ES-I3 (cell line): ENCODE measurements at regions not wholly inside any gene's neighbourhood (a gene's known extent, or its start where the extent isn't known, plus 50 kb on each side); places are given as distances from the start of the nearest gene placed in this dataset.

Source experiments
- H3K36me3 ChIP-seq: 2 replicates; pipeline ENCODE4 v1.6.1; 2013; ENCODE audit warnings: mild to moderate bottlenecking, low read length, control low read depth, moderate library complexity; ENCODE audit not compliant: insufficient read depth
- H3K4me1 ChIP-seq: 2 replicates; pipeline ENCODE4 v1.6.1; 2013; ENCODE audit warnings: mild to moderate bottlenecking, control low read depth, low read length; ENCODE audit not compliant: insufficient read depth
- H3K9ac ChIP-seq: 2 replicates; pipeline ENCODE4 v1.6.1; 2013; ENCODE audit warnings: low read depth, mild to moderate bottlenecking, low read length, moderate library complexity
- H3K9me3 ChIP-seq: 2 replicates; pipeline ENCODE4 v1.6.1; 2013; ENCODE audit warnings: mild to moderate bottlenecking, low read length, moderate library complexity; ENCODE audit not compliant: control insufficient read depth, insufficient read depth

GRCh38 chr17:72284806-72285205, 164.0 kb downstream of the SOX9 start:
- no peaks in the 10 kb centered on the region for H3K4me1 ChIP-seq
- H3K36me3 ChIP-seq: no peaks in the 10 kb centered on the region
- H3K9me3 ChIP-seq: no peaks in the 10 kb centered on the region

GRCh38 chr17:72287586-72287985, 166.8 kb downstream of the SOX9 start:
- H3K4me1 ChIP-seq: peaks cover 5% of the 10 kb centered on the region; the same call in 1 of the 2 replicates
- H3K36me3 ChIP-seq: no peaks in the 10 kb centered on the region
- H3K9me3 ChIP-seq: no peaks in the 10 kb centered on the region
- no peak overlapping the region for H3K9ac ChIP-seq

More at GRCh38 chr17:72284806-72285205, 164.0 kb downstream of the SOX9 start:
- H3K9ac ChIP-seq: no peak overlapping the region

DNA sequence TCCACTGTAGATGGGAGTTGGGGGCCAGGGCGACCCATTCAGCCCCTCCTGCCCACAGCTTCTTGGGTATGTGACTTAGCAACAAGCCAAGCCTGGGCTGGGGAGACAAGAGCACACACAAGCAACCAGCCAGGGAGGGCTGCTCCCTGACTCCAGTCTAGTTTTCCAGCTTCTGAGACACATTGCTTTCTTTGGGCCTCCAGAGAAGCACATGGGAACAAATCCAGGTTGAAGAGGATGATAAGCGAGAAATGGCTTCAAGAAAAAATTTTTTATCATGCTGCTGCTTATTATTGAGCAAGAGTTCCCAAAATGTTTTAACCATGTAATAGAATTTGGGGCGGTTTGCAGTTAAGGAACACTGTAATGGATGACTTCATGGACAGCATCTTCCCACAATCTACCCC, 173.7 kb downstream of the SOX9 start:
- Histone ChIP-seq H3K4me1 (peaks cover 5% of the 10 kb centered on the region; the same call in 1 of the 2 replicates), H3K9ac (no peak overlapping the region), H3K36me3 (no peaks in the 10 kb centered on the region), H3K9me3 (no peaks in the 10 kb centered on the region)

GRCh38 chr17:72295916-72296315, 175.1 kb downstream of the SOX9 start:
- H3K9ac ChIP-seq: no peak overlapping the region

DNA sequence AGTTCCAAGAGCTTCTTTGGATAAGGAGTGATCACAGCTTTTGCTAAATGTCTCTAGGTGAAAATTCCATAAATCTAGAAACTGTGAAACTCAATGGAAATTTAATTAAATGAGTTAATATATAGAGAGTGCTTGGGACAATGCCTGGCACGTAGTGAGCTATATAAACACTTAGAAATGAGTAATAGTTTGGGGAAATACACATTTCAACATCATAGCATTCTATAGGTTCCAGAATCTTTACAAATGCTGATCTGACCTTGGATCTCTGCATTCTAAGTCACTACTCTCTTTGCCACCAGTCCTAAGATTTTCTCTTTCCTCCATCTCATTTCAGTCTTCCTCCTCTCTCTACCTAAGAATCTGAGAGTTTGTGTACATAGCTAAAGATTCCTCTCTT, 175.6 kb downstream of the SOX9 start:
- no peaks in the 10 kb centered on the region for H3K9me3 ChIP-seq
- H3K9ac ChIP-seq: no peak overlapping the region
- no peaks in the 10 kb centered on the region for H3K36me3 ChIP-seq
- no peaks in the 10 kb centered on the region for H3K4me1 ChIP-seq

More at GRCh38 chr17:72295916-72296315, 175.1 kb downstream of the SOX9 start:
- no peaks in the 10 kb centered on the region for H3K9me3 ChIP-seq
- no peaks in the 10 kb centered on the region for H3K36me3 ChIP-seq
- H3K4me1 ChIP-seq: no peaks in the 10 kb centered on the region

DNA sequence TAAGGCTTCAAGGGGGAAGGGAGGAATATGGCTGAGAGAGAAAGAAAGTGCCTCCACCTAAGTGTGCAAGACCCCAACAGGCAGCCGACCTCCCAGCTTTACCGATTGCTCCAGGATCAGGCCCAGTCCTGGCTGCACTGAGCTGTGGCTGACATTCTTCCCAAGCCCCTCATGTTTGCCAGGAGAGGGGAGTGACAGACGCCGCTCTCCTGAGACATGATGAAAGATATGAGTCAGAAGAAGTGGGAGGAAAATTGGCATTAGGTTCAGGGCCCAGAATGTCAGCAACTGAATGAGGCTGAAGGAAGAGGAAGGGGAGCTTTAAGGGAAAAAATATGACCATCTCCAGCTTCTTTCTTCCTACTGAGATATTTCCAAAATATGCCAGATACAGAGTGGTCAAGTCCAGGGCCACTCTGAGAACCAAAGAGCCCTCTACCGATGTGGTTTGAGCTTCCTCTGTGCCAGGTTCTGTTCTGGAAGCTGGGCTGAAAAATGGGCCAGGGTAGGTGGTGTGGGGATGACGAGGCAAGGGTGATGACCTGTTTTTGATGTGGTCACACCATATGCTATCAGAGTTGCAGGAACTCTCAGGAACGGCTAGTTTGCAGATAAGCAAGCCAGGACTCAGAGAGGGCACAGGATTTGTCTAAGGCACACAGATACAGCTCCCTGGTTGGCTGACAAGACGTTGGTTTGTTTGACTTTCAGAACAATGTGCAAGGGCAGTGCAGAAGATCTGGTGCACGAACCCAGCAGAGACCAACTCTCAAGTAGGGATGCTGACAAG, 176.7 kb downstream of the SOX9 start:
- H3K9ac ChIP-seq: no peak overlapping the region
- no peaks in the 10 kb centered on the region for H3K9me3 ChIP-seq
- H3K4me1 ChIP-seq: no peaks in the 10 kb centered on the region
- H3K36me3 ChIP-seq: no peaks in the 10 kb centered on the region

DNA sequence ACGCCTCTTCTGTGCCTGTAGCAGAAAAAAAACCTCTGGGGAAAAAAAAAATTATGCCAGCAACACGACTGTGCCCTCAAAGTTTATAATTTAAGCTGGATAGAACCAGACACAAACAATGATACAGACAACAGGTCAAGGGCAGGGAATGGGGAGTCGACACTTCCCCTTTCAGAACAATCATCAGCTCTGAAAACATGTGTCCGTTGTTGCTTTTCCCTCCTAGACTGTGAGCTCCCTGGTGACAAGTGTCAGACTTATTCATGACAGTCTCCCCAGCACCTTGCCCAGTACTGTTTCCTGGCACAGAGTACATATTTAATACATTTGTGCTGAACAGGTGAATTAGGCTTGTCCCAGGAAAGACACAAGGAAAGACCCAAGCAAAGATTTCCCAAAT, 178.3 kb downstream of the SOX9 start:
- no peaks in the 10 kb centered on the region for H3K36me3 ChIP-seq
- no peaks in the 10 kb centered on the region for H3K9me3 ChIP-seq
- H3K4me1 ChIP-seq: no peaks in the 10 kb centered on the region
- no peak overlapping the region for H3K9ac ChIP-seq

GRCh38 chr17:72299592-72299991, 178.8 kb downstream of the SOX9 start:
- no peaks in the 10 kb centered on the region for H3K9me3 ChIP-seq
- H3K4me1 ChIP-seq: no peaks in the 10 kb centered on the region
- no peak overlapping the region for H3K9ac ChIP-seq
- no peaks in the 10 kb centered on the region for H3K36me3 ChIP-seq

- H3K4me1 ChIP-seq: no peaks in the 10 kb centered on the region
- H3K36me3 ChIP-seq: no peaks in the 10 kb centered on the region
- H3K9me3 ChIP-seq: no peaks in the 10 kb centered on the region
- H3K9ac ChIP-seq: no peak overlapping the region
Measured at GRCh38 chr17:72301887-72302286, 181.1 kb downstream of the SOX9 start.

DNA sequence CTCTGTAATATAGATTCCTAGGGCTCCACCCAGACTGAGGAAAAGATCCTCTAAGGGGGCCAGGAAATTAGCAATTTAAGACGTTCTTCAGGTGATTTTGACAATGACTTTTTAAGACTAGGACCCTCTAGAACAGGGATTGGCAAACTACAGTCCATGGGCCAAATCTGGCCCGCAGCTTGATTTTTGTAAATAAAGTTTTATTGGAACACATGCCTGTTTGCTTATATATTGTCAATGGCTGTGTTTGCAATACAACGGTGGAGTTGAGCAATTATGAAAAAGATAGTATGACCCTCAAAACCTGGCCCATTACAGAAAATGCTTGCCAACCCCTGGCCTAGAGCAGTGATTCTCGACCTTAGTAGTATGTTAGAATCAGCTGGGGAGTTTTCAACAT, 181.9 kb downstream of the SOX9 start:
- H3K9ac ChIP-seq: no peak overlapping the region
- H3K9me3 ChIP-seq: no peaks in the 10 kb centered on the region
- H3K4me1 ChIP-seq: no peaks in the 10 kb centered on the region
- H3K36me3 ChIP-seq: no peaks in the 10 kb centered on the region

DNA sequence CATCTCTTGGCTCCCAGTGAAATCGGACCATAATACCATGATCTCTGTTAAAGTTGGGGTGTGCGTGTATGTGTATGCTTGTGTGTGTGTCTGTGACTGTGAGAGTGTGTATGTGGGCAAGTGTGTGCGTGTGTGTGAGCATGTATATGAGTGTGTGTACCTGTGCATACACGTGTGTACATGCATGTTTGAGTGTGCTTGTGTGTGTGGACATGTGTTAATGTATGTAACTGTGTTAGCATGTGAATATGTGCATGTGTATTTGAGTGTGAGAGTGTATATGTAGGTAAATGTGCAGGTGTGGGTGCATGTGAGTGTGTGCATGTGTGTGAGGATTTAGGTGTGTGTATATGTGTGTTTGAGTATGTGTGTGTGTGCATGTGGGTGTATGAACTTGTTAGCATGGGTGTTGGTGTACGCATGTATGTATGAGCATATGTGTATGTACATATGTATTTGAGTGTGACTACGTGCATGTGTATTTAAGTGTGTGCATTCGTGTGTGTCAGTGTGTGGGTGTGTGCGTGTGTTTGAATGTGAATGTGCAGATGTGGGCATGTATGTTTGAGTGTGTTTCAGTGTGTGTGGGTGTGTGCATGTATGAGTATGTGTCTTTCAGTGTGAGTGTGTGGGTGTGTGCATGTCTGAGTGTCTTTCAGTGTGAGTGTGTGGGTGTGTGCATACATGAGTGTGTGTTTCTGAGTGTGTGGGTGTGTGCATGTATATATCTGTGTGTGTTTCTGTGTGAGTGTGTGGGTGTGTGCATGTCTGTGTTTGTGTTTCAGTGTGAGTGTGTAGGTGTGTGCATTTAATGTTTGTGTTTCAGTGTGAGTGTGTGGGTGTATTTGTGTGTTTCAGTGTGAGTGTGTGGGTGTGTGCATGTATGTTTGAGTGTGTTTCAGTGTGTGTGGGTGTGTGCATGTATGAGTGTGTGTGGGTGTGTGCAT, 183.2 kb downstream of the SOX9 start:
- Histone ChIP-seq H3K36me3 (no peaks in the 10 kb centered on the region), H3K9ac (no peak overlapping the region)

DNA sequence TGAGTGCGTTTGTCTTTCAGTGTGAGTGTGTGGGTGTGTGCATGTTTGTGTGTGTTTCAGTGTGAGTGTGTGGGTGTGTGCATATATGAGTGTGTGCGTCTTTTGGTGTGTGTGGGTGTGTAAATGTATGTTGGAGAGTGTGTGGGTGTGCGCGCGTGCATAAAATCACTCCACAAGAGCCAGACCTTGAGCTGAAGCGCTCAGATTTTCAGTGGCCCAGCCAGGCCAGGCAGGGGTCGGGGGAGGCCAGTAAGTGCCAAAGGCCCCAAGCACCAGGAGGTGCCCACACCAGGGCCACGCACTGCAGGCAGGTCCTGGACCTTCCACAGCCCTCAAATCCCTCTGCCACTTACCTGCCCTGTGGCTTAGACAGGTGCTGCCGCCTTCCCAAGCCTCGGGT, 184.0 kb downstream of the SOX9 start:
- Histone ChIP-seq H3K4me1 (no peaks in the 10 kb centered on the region), H3K9ac (no peak overlapping the region), H3K9me3 (no peaks in the 10 kb centered on the region), H3K36me3 (no peaks in the 10 kb centered on the region)

More for the DNA sequence above, 183.2 kb downstream of the SOX9 start:
- H3K4me1 ChIP-seq: no peaks in the 10 kb centered on the region
- H3K9me3 ChIP-seq: no peaks in the 10 kb centered on the region

DNA sequence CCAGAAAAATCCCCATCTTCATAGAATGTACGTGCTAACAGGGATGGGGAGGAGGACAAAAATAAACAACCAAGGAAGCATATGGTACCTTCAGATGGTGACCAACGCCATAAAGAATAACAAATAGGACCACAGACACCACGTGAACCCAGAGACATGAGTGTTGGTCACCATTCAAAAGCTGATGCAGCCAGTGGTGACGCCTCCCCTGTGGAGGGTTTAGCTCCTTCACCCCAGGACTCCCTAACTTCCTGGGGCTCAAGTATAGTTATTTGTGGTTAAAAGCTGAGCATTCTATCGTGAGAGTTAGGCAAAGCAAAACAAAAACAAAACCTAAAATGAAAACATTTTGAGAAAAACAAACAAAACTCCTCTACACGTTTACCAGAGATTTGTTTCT, 184.7 kb downstream of the SOX9 start:
- Histone ChIP-seq H3K9ac (no peak overlapping the region), H3K36me3 (no peaks in the 10 kb centered on the region), H3K9me3 (no peaks in the 10 kb centered on the region), H3K4me1 (no peaks in the 10 kb centered on the region)

GRCh38 chr17:72306037-72306436, 185.2 kb downstream of the SOX9 start:
- H3K9me3 ChIP-seq: no peaks in the 10 kb centered on the region
- no peaks in the 10 kb centered on the region for H3K36me3 ChIP-seq
- H3K9ac ChIP-seq: no peak overlapping the region
- H3K4me1 ChIP-seq: no peaks in the 10 kb centered on the region

DNA sequence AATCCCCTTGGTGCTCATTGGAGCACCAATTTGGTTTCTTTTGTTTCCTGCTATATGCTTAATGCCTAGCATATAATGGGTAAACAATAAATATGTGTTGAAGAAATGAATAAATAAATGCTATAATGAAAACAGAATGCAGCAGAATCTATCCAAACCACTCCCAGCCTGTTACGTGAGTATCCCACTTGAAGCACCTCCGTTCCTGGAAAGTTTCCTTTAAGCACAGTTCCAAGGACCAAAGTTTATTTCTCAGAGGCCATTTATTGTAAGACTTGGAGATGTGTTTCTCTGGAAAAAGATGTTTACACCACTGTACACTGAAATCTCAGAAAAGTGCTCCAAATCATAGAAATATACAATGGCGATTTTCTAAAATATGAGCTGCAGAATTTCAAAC, 187.0 kb downstream of the SOX9 start:
- H3K4me1 ChIP-seq: no peaks in the 10 kb centered on the region
- no peak overlapping the region for H3K9ac ChIP-seq
- no peaks in the 10 kb centered on the region for H3K36me3 ChIP-seq
- no peaks in the 10 kb centered on the region for H3K9me3 ChIP-seq
